GM23338 (cell line): ENCODE measurements at regions not wholly inside any gene's neighbourhood (a gene's known extent, or its start where the extent isn't known, plus 50 kb on each side); places are given as distances from the start of the nearest gene placed in this dataset.

ENCODE experiments used
- ETS1 ChIP-seq: IDR thresholded peaks from 2 replicates; pipeline ENCODE4 v1.6.1; 2016; ENCODE audit warnings: antibody characterized with exemption
- EZH2 ChIP-seq: fragments of 200-600 bp; sonication (generic); IDR thresholded peaks from one replicate; pipeline ENCODE4 v1.8.0; 2017; ENCODE audit warnings: antibody characterized with exemption, mild to moderate bottlenecking, low read depth; ENCODE audit not compliant: unreplicated experiment
- EZH2phosphoT487 ChIP-seq: fragments of 200-600 bp; sonication (generic); IDR thresholded peaks from one replicate; pipeline ENCODE4 v1.8.1; 2018; ENCODE audit warnings: antibody characterized with exemption; ENCODE audit not compliant: unreplicated experiment
- POLR2AphosphoS5 ChIP-seq: IDR thresholded peaks from 2 replicates; pipeline ENCODE4 v1.6.1; 2016; ENCODE audit warnings: antibody characterized with exemption, low read depth
- TF ChIP-seq, protein P1 (sequence below), 2 experiments: fragments of 200-600 bp in 1 of 2; sonication (generic) in 1 of 2; conservative IDR thresholded peaks; 2 replicates each; pipeline versions ENCODE4 v1.5.1 to v1.6.1; 2016 to 2017; ENCODE audit warnings: antibody characterized with exemption in 2 of 2, low read depth in 2 of 2, mild to moderate bottlenecking in 2 of 2, moderate library complexity in 1 of 2
- TF ChIP-seq, protein P2 (sequence below): IDR thresholded peaks from one replicate; pipeline ENCODE4 v1.6.1; 2018; ENCODE audit warnings: antibody characterized with exemption; ENCODE audit not compliant: unreplicated experiment

DNA sequence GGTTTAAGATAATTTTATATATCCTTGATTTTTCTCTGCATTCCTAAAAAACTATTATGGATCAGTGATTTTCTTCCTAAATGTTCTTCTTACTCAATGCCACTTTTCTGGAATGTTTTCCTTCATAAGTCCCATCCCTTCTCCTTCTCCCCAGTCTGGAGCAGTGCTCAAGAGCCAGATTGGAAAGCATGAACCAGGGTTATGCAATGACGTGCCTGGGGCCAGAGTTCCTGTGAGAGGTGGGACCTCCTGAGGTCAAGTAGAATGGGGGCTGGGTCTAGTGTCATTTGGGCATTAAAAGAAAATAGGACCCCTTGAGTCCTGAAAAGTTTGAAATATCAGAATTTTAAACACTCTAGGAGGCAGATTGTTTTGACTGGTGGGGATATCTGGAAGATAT lies 132.0 kb upstream of the NPY start:
- TF ChIP-seq POLR2AphosphoS5 (no peak), EZH2 (no peak), EZH2phosphoT487 (no peak), ETS1 (no peak)
- TF ChIP-seq, protein P1, sequence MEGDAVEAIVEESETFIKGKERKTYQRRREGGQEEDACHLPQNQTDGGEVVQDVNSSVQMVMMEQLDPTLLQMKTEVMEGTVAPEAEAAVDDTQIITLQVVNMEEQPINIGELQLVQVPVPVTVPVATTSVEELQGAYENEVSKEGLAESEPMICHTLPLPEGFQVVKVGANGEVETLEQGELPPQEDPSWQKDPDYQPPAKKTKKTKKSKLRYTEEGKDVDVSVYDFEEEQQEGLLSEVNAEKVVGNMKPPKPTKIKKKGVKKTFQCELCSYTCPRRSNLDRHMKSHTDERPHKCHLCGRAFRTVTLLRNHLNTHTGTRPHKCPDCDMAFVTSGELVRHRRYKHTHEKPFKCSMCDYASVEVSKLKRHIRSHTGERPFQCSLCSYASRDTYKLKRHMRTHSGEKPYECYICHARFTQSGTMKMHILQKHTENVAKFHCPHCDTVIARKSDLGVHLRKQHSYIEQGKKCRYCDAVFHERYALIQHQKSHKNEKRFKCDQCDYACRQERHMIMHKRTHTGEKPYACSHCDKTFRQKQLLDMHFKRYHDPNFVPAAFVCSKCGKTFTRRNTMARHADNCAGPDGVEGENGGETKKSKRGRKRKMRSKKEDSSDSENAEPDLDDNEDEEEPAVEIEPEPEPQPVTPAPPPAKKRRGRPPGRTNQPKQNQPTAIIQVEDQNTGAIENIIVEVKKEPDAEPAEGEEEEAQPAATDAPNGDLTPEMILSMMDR (conservative IDR thresholded peaks at IDR 0.05; ENCODE audit: low read depth in 2 of 2): no peak
- TF ChIP-seq, protein P2, sequence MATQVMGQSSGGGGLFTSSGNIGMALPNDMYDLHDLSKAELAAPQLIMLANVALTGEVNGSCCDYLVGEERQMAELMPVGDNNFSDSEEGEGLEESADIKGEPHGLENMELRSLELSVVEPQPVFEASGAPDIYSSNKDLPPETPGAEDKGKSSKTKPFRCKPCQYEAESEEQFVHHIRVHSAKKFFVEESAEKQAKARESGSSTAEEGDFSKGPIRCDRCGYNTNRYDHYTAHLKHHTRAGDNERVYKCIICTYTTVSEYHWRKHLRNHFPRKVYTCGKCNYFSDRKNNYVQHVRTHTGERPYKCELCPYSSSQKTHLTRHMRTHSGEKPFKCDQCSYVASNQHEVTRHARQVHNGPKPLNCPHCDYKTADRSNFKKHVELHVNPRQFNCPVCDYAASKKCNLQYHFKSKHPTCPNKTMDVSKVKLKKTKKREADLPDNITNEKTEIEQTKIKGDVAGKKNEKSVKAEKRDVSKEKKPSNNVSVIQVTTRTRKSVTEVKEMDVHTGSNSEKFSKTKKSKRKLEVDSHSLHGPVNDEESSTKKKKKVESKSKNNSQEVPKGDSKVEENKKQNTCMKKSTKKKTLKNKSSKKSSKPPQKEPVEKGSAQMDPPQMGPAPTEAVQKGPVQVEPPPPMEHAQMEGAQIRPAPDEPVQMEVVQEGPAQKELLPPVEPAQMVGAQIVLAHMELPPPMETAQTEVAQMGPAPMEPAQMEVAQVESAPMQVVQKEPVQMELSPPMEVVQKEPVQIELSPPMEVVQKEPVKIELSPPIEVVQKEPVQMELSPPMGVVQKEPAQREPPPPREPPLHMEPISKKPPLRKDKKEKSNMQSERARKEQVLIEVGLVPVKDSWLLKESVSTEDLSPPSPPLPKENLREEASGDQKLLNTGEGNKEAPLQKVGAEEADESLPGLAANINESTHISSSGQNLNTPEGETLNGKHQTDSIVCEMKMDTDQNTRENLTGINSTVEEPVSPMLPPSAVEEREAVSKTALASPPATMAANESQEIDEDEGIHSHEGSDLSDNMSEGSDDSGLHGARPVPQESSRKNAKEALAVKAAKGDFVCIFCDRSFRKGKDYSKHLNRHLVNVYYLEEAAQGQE: no peak
